ENCODE measurements at regions not wholly inside any gene's neighbourhood (a gene's known extent, or its start where the extent isn't known, plus 50 kb on each side); places are given as distances from the start of the nearest gene placed in this dataset.
"Not testable (repeated sequence)": the region's sequence is repeated elsewhere in the genome, so short reads cannot be mapped to it uniquely, and the experiment has no call there.

GRCh38 chr5:26388976-26389375 is 649.4 kb downstream of the CDH9 start:
- Mint-ChIP-seq H3K9me3 (peaks cover 6% of the 10 kb centered on the region), H3K4me1 (no peaks in the 10 kb centered on the region), H3K27ac (no peak overlapping the region), H3K27me3 (no peaks in the 10 kb centered on the region), H3K4me3 (no peak overlapping the region), H3K36me3 (ENCODE audit: low read depth) (no peaks in the 10 kb centered on the region)
- DNase-seq (no peak), ATAC-seq (ENCODE audit: low read depth) (no peak)
- CTCF ChIA-PET = no interaction called here
- no peak for TF ChIP-seq CTCF (IDR thresholded peaks at IDR 0.05)
- intact Hi-C loops (cut with micrococcal nuclease) = no loop called here
- POLR2A ChIA-PET = no interaction called here

- Mint-ChIP-seq H3K27me3 (no peaks in the 10 kb centered on the region), H3K27ac (no peak overlapping the region), H3K4me1 (no peaks in the 10 kb centered on the region), H3K36me3 (ENCODE audit: low read depth) (no peaks in the 10 kb centered on the region), H3K4me3 (no peak overlapping the region), H3K9me3 (peaks cover 5% of the 10 kb centered on the region)
- POLR2A ChIA-PET = no interaction called here
- no peak for TF ChIP-seq CTCF (IDR thresholded peaks at IDR 0.05)
- no peak for ATAC-seq (ENCODE audit: low read depth)
- intact Hi-C loops (cut with micrococcal nuclease) = no loop called here
- CTCF ChIA-PET = no interaction called here
- no peak for DNase-seq
These were observed 651.9 kb downstream of the CDH9 start for GRCh38 chr5:26386532-26386931.

GRCh38 chr5:26364624-26365023 is 673.8 kb downstream of the CDH9 start:
- H3K27ac Mint-ChIP-seq; H3K36me3 Mint-ChIP-seq (ENCODE audit: low read depth); ATAC-seq (ENCODE audit: low read depth); POLR2A ChIA-PET; H3K4me3 Mint-ChIP-seq; intact Hi-C loops (cut with micrococcal nuclease); CTCF ChIA-PET; H3K27me3 Mint-ChIP-seq; H3K4me1 Mint-ChIP-seq; DNase-seq: not testable (repeated sequence)
- H3K9me3 Mint-ChIP-seq = peaks cover 19% of the 10 kb centered on the region

GRCh38 chr5:26343801-26344325 is 694.5 kb downstream of the CDH9 start:
- DNase-seq (no peak), ATAC-seq (ENCODE audit: low read depth) (no peak)
- TF ChIP-seq CTCF (IDR thresholded peaks at IDR 0.05) = no peak
- Mint-ChIP-seq H3K27me3 (no peaks in the 10 kb centered on the region), H3K4me1 (no peaks in the 10 kb centered on the region), H3K36me3 (ENCODE audit: low read depth) (no peaks in the 10 kb centered on the region), H3K4me3 (no peak overlapping the region), H3K9me3 (peaks cover 18% of the 10 kb centered on the region), H3K27ac (no peak overlapping the region)
- ChIA-PET CTCF (no interaction called here), POLR2A (no interaction called here)
- intact Hi-C loops (cut with micrococcal nuclease) = no loop called here

- TF ChIP-seq CTCF (IDR thresholded peaks at IDR 0.05) = no peak
- peaks cover 22% of the 10 kb centered on the region for H3K9me3 Mint-ChIP-seq
- POLR2A ChIA-PET = no interaction called here
- CTCF ChIA-PET = no interaction called here
- intact Hi-C loops (cut with micrococcal nuclease) = no loop called here
- H3K27ac Mint-ChIP-seq = no peak overlapping the region
- H3K4me3 Mint-ChIP-seq = no peak overlapping the region
- no peaks in the 10 kb centered on the region for H3K36me3 Mint-ChIP-seq (ENCODE audit: low read depth)
- no peaks in the 10 kb centered on the region for H3K4me1 Mint-ChIP-seq
- H3K27me3 Mint-ChIP-seq = no peaks in the 10 kb centered on the region
- DNase-seq (no peak), ATAC-seq (ENCODE audit: low read depth) (no peak)
These were observed 698.8 kb downstream of the CDH9 start for GRCh38 chr5:26339576-26339975.

- Mint-ChIP-seq H3K36me3 (ENCODE audit: low read depth) (no peaks in the 10 kb centered on the region), H3K4me1 (no peaks in the 10 kb centered on the region)
These were observed 708.7 kb downstream of the CDH9 start for GRCh38 chr5:26329562-26330189.

More at GRCh38 chr5:26329562-26330189, 708.7 kb downstream of the CDH9 start:
- no peak for DNase-seq
- CTCF ChIA-PET = no interaction called here
- intact Hi-C loops (cut with micrococcal nuclease) = no loop called here
- Mint-ChIP-seq H3K27me3 (no peaks in the 10 kb centered on the region), H3K4me3 (no peak overlapping the region), H3K9me3 (peaks cover 5% of the 10 kb centered on the region), H3K27ac (no peak overlapping the region)
- ATAC-seq (ENCODE audit: low read depth) = no peak
- no peak for TF ChIP-seq CTCF (IDR thresholded peaks at IDR 0.05)
- POLR2A ChIA-PET = no interaction called here

Data from activated B cell treated with CpG ODN at 0.5 μM for 24 hours (primary cell).